GM19397 (cell line): ENCODE measurements at regions not wholly inside any gene's neighbourhood (a gene's known extent, or its start where the extent isn't known, plus 50 kb on each side); places are given as distances from the start of the nearest gene placed in this dataset.

ENCODE experiments used
- ATAC-seq: cut with Tn5 transposase; IDR thresholded peaks from one replicate; pipeline ENCODE4 v1.9.1; 2021; ENCODE audit warnings: mild to moderate bottlenecking, moderate library complexity; ENCODE audit not compliant: unreplicated experiment

DNA sequence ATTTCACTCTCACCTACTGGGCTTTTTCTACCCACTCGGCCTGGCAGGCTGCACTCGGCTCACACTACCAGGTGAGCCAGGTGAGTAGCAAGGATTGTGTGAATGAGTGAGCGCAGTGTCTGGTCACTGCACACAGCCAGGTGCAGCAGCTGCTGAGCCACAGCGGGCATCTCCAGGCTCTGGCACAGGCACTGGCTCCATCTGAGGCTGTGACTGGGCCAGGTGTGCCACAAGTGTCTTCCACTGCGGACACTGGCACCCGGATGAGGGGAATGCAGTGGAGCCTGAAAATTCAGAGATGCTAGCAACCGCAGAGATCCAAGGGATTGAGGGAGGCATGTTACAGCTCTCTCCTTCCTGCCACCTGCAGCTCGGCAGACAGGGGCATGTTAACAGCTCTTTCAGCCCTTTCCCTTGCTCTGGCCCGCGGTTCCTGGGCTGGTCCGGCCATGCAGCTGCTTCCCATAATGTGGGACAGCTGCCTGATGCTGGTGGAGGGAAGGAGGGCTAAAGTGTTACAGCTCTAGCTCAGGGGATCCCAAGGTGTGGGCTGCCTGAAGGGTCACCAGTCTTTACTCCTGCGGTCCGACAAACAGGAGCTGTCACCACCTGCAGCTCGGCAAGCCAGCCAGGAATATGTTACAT, 1038.3 kb downstream of the AMY1C start:
- ATAC-seq, result no peak

GRCh38 chr1:104791030-104791429, 1041.3 kb downstream of the AMY1C start:
- ATAC-seq, result no peak

DNA sequence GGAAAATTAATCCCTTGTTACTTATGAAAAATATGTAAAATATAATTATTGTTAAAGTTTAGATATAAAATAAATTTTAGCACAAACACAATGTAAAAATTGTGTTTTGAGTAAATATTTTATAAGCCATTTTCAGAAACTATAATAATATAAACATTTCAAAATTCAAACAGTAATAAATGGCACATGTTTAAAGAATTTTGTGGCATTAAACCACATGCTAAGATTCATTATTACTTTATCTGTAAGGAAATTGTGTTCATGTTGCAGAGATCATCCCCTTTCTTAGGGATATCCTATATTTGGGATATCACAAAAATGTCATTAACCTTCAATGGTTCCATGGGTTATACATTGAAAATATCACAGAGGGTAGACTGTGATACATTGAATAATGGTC, 1044.3 kb downstream of the AMY1C start:
- no peak for ATAC-seq

DNA sequence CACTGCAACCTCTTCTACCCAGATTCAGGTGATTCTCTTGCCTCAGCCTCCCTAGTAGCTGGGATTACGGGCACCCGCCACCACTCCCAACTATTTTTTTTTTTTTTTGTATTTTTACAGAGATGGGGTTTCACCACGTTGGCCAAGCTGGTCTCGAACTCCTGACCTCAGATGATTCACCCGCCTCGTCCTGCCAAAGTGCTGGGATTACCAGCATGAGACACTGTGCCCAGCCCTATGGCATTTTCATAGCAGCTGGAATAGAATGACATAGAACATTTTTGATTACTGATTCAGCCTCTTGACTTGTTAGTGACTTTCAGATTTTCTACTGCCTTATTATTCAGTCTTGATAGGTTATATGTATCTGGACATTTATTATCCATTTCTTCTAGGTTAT, 1046.2 kb downstream of the AMY1C start:
- no peak for ATAC-seq

DNA sequence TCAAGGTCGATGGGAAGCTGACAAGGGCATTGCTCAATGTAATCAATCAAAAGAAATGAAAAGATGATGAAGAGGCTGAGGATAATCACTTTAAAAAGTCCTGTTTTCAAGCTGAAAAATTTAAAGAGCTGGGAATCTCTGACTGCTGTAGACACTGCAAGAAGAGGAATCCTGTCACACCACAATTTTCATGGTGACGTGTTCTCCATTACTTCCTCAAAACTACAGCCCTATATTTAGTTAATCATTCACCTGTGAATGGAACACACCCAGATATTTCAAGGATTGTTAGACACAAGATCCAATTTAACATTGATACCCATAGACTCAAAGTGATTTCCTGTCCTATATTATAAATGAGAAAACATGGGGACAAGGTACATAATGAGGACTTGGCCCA, 1048.3 kb downstream of the AMY1C start:
- ATAC-seq, result no peak

DNA sequence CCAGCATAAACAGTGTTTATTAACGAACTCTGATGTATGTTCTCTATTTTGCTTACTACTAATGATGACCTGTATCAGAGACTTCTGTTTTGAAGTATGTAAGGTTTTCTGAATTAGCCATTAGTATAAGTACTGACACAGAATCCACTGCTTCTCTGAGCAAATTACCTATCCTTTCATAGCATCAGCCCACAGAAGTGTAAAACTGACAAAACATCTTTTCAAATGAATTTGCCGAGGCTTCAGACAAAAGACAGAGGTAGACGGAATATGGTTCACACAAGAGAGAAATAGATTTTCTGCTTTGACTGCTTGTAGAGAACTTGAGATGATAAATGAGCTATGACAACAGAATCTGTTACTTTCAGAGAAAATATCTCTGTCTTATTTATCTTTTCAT, 1051.6 kb downstream of the AMY1C start:
- no peak for ATAC-seq

GRCh38 chr1:104804147-104804546, 1054.4 kb downstream of the AMY1C start:
- no peak for ATAC-seq

DNA sequence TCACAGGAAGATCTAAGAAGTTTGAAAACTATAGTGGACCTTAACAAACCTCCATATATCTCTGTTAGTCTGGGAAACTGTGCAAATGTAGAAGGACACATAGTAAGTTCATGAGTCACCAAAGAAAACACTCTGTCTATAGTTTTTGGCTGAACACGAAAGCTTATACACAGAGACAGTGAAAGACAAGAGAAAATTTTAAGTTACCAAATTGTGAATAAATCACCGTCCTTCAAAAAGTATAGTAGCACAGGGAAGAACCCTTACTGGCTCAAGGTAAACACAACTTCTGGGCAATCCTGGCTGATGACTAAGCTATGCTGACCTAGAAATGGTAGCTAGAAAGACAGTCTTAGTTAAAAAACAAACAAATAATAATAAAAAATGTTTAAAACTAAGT, 1057.9 kb downstream of the AMY1C start:
- no peak for ATAC-seq

DNA sequence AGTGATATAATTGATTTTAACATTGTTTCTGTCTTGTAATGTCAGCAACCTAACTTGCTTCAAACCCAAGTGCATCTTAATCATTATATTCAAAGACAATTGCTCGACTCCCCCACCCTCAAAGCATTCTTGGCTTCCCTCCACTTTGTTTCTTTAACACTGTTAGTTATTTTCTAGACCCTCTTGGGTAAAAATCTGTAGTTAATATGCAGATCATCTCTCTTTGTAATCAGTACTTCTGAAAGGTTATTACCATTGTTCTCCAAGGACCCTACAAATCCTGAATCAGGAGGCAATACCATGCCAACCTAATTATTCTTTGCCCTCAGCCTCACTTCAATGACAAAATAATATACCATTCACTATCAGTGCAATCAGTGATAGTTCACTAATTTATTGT, 1075.7 kb downstream of the AMY1C start:
- ATAC-seq, result no peak

- no peak for ATAC-seq
These were observed 1080.8 kb downstream of the AMY1C start for GRCh38 chr1:104830534-104830933.

GRCh38 chr1:104852151-104852550, 1102.5 kb downstream of the AMY1C start:
- no peak for ATAC-seq

- ATAC-seq, result no peak
These were observed 1103.6 kb downstream of the AMY1C start for GRCh38 chr1:104853276-104853675.

GRCh38 chr1:104854529-104854928, 1104.8 kb downstream of the AMY1C start:
- ATAC-seq, result no peak

DNA sequence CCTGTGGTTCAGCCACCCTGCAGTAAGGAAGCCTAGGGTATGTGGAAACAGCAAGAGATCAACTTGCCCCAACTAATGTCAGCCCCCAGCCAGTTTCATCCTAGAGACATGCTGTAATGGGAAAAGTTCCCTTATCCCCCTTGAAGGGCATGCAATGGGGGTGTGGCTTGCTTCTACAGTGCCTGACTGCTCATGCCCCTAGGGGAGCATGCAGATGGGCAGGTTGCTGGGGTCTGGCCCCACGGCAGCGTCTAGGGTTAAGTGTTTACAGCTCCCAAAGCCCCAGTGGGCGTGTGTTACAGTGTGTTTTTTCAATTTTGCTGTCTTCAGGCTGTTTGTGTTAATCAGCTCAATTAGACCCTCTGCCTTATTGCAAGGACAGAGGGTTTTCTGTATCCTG, 1105.9 kb downstream of the AMY1C start:
- no peak for ATAC-seq

GRCh38 chr1:104856091-104856490, 1106.4 kb downstream of the AMY1C start:
- no peak for ATAC-seq

DNA sequence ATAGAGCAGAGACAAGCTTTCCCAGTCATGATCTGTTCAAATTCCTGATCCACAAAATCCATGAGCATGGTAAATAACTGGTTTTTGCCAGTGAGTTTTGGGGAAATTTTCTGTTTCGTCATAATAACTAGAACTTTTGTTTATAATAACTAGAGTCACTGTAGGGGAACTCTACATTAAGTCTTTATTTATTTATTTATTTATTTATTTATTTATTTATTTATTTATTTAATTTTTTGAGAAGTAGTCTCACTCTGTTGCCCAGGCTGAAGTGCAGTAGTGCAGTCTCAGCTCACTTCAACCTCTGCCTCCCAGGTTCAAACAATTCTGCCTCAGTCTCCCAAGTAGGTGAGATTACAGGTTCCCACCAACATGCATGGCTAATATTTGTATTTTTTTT, 1106.8 kb downstream of the AMY1C start:
- ATAC-seq, result no peak

GRCh38 chr1:104868794-104869193, 1119.1 kb downstream of the AMY1C start:
- ATAC-seq, result no peak

- ATAC-seq, result no peak
These were observed 1124.3 kb downstream of the AMY1C start for GRCh38 chr1:104874044-104874443.

- ATAC-seq, result peak; percentile 46
These were observed 1128.7 kb downstream of the AMY1C start for GRCh38 chr1:104878203-104878909.

- ATAC-seq, result no peak
These were observed 1135.2 kb downstream of the AMY1C start for GRCh38 chr1:104884939-104885338.

GRCh38 chr1:104905322-104905721, 1155.6 kb downstream of the AMY1C start:
- ATAC-seq, result no peak

- no peak for ATAC-seq
These were observed 1156.4 kb downstream of the AMY1C start for GRCh38 chr1:104906141-104906540.

- no peak for ATAC-seq
These were observed 1169.5 kb downstream of the AMY1C start for GRCh38 chr1:104919188-104919587.
